CD4-positive, alpha-beta T cell treated with Interleukin-17A for 1 hour (primary cell): ENCODE measurements at regions not wholly inside any gene's neighbourhood (a gene's known extent, or its start where the extent isn't known, plus 50 kb on each side); places are given as distances from the start of the nearest gene placed in this dataset.

Experiments used
- DNase-seq: peaks from one replicate; pipeline ENCODE4 v3.0.0-alpha.2; 2020

- DNase-seq = no peak
Observed at GRCh38 chr6:85126485-85127167, 323.3 kb upstream of the NT5E start.

- no peak for DNase-seq
Observed at GRCh38 chr6:85125526-85125925, 324.4 kb upstream of the NT5E start.

GRCh38 chr6:85124472-85125354 lies 325.2 kb upstream of the NT5E start:
- DNase-seq = no peak

GRCh38 chr6:85121158-85121557 lies 328.7 kb upstream of the NT5E start:
- no peak for DNase-seq

GRCh38 chr6:85118652-85119235 lies 331.1 kb upstream of the NT5E start:
- no peak for DNase-seq

- no peak for DNase-seq
Observed at GRCh38 chr6:85118233-85118632, 331.6 kb upstream of the NT5E start.

- no peak for DNase-seq
Observed at GRCh38 chr6:85116475-85116874, 333.4 kb upstream of the NT5E start.

GRCh38 chr6:85115876-85116275 lies 334.0 kb upstream of the NT5E start:
- DNase-seq = no peak

GRCh38 chr6:85115376-85115775 lies 334.5 kb upstream of the NT5E start:
- no peak for DNase-seq

GRCh38 chr6:85114581-85114935 lies 335.3 kb upstream of the NT5E start:
- no peak for DNase-seq

GRCh38 chr6:85113934-85114580 lies 335.8 kb upstream of the NT5E start:
- no peak for DNase-seq

GRCh38 chr6:85112540-85112939 lies 337.3 kb upstream of the NT5E start:
- DNase-seq = no peak

GRCh38 chr6:85111481-85112011 lies 338.3 kb upstream of the NT5E start:
- no peak for DNase-seq

- DNase-seq = no peak
Observed at GRCh38 chr6:85110943-85111342, 338.9 kb upstream of the NT5E start.

GRCh38 chr6:85107701-85108100 lies 342.2 kb upstream of the NT5E start:
- DNase-seq = no peak

GRCh38 chr6:85096976-85097375 lies 332.6 kb upstream of the TBX18 start:
- DNase-seq = no peak

- no peak for DNase-seq
Observed at GRCh38 chr6:85092226-85092625, 327.8 kb upstream of the TBX18 start.

GRCh38 chr6:85089255-85089654 lies 324.9 kb upstream of the TBX18 start:
- DNase-seq = no peak

GRCh38 chr6:85085875-85086274 lies 321.5 kb upstream of the TBX18 start:
- DNase-seq = no peak

- DNase-seq = no peak
Observed at GRCh38 chr6:85081102-85081501, 316.7 kb upstream of the TBX18 start.

GRCh38 chr6:85079761-85080160 lies 315.4 kb upstream of the TBX18 start:
- no peak for DNase-seq

GRCh38 chr6:85078058-85078457 lies 313.7 kb upstream of the TBX18 start:
- DNase-seq = no peak

GRCh38 chr6:85077098-85077497 lies 312.7 kb upstream of the TBX18 start:
- no peak for DNase-seq
